ENCODE measurements at regions not wholly inside any gene's neighbourhood (a gene's known extent, or its start where the extent isn't known, plus 50 kb on each side); places are given as distances from the start of the nearest gene placed in this dataset.

- no peaks in the 10 kb centered on the region for H3K27me3 ChIP-seq (ENCODE audit: control insufficient read depth, insufficient read depth, low read length)
- H3K9me3 ChIP-seq (ENCODE audit: control insufficient read depth, insufficient read depth, low read depth, low read length): no peaks in the 10 kb centered on the region
- DNase-seq (ENCODE audit: low read depth, low spot score) (no peak), ATAC-seq (no peak)
- POLR2A ChIA-PET: no interaction called here
- TF ChIP-seq TCF7L2 (IDR thresholded peaks at IDR 0.05; ENCODE audit: low read depth, low read length) (no peak), REST (IDR thresholded peaks at IDR 0.05; ENCODE audit: insufficient read depth in 1 of 2, low read depth in 2 of 2, low read length in 1 of 2) (no peak), POLR2AphosphoS5 (IDR thresholded peaks at IDR 0.05; ENCODE audit: low read depth, low read length) (no peak)
- TF ChIP-seq, protein P1, sequence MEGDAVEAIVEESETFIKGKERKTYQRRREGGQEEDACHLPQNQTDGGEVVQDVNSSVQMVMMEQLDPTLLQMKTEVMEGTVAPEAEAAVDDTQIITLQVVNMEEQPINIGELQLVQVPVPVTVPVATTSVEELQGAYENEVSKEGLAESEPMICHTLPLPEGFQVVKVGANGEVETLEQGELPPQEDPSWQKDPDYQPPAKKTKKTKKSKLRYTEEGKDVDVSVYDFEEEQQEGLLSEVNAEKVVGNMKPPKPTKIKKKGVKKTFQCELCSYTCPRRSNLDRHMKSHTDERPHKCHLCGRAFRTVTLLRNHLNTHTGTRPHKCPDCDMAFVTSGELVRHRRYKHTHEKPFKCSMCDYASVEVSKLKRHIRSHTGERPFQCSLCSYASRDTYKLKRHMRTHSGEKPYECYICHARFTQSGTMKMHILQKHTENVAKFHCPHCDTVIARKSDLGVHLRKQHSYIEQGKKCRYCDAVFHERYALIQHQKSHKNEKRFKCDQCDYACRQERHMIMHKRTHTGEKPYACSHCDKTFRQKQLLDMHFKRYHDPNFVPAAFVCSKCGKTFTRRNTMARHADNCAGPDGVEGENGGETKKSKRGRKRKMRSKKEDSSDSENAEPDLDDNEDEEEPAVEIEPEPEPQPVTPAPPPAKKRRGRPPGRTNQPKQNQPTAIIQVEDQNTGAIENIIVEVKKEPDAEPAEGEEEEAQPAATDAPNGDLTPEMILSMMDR (IDR thresholded peaks at IDR 0.05): no peak
- no peaks in the 10 kb centered on the region for H3K4me1 ChIP-seq (ENCODE audit: control insufficient read depth, insufficient read depth, low read length)
- H3K4me3 ChIP-seq (ENCODE audit: low read depth in 2 of 2, low read length in 2 of 2): no peak overlapping the region
- no peak overlapping the region for H3K27ac ChIP-seq (ENCODE audit: low read length)
- in situ Hi-C loops (cut with HindIII; ENCODE audit: low pct_unique_long_range_greater_than_20kb, low sequenced_read_pairs) (no loop called here), intact Hi-C loops (cut with micrococcal nuclease; ENCODE audit: unreplicated experiment) (no loop called here)
- CTCF ChIA-PET: no interaction called here
- BruUV-seq (replicated peaks): no TSS peak
- H3K36me3 ChIP-seq (ENCODE audit: control insufficient read depth, insufficient read depth, low read length): no peaks in the 10 kb centered on the region
Observed at GRCh38 chr4:102165584-102165983, 179.7 kb downstream of the SLC39A8 start.

DNA sequence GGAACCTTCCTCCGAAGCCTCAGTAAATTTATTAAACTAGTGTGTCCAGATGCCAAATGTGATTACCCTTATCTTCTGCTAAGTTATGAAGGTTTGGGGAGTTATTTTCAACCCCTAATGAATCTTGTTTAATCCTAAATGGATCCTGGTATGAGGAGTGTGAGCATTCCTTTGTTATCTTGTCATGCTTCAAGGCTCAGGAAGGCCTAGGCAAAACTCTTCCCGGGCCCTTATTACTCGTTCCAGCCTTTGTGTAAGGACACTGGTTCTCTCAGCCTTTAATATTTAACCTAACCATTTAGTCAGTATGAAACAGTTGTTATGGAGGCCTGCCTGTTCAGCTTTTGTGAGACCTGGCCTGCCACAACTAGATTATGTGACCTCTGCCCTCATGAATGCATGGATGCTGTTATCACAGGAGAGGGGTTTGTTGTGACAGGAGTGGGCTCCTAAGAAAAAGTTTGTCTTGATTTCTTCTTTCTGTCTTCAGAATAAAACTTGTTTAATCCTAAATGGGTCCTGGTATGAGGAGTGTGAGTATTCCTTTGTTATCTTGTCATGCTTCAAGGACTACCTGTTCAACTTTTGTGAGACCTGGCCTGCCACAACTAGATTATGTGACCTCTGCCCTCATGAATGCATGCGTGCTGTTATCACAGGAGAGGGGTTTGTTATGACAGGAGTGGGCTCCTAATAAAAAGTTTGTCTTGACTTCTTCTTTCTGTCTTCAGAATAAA is 181.7 kb downstream of the SLC39A8 start:
- no peak for ATAC-seq
- TF ChIP-seq TCF7L2 (IDR thresholded peaks at IDR 0.05; ENCODE audit: low read depth, low read length) (no peak), REST (IDR thresholded peaks at IDR 0.05; ENCODE audit: insufficient read depth in 1 of 2, low read depth in 2 of 2, low read length in 1 of 2) (no peak), POLR2AphosphoS5 (IDR thresholded peaks at IDR 0.05; ENCODE audit: low read depth, low read length) (no peak), SIN3A (IDR thresholded peaks at IDR 0.05; ENCODE audit: borderline replicate concordance, insufficient read depth, low read depth, low read length) (no peak)
- TF ChIP-seq, protein P1 (IDR thresholded peaks at IDR 0.05): no peak
- H3K4me3 ChIP-seq (ENCODE audit: low read depth in 2 of 2, low read length in 2 of 2): no peak overlapping the region
- CTCF ChIA-PET: no interaction called here
- no peak overlapping the region for H3K27ac ChIP-seq (ENCODE audit: low read length)
- H3K27me3 ChIP-seq (ENCODE audit: control insufficient read depth, insufficient read depth, low read length): no peaks in the 10 kb centered on the region
- no peaks in the 10 kb centered on the region for H3K4me1 ChIP-seq (ENCODE audit: control insufficient read depth, insufficient read depth, low read length)
- DNase-seq (ENCODE audit: low read depth, low spot score): no peak
- intact Hi-C loops (cut with micrococcal nuclease; ENCODE audit: unreplicated experiment) (no loop called here), in situ Hi-C loops (cut with HindIII; ENCODE audit: low pct_unique_long_range_greater_than_20kb, low sequenced_read_pairs) (no loop called here)
- H3K36me3 ChIP-seq (ENCODE audit: control insufficient read depth, insufficient read depth, low read length): no peaks in the 10 kb centered on the region
- H3K9me3 ChIP-seq (ENCODE audit: control insufficient read depth, insufficient read depth, low read depth, low read length): no peaks in the 10 kb centered on the region
- POLR2A ChIA-PET: no interaction called here
- no TSS peak for BruUV-seq (replicated peaks)
